HG02870 (cell line): ENCODE measurements at regions not wholly inside any gene's neighbourhood (a gene's known extent, or its start where the extent isn't known, plus 50 kb on each side); places are given as distances from the start of the nearest gene placed in this dataset.
A peak's percentile ranks its signal among the peaks of the same experiment; 100 is the strongest.

Experiments
- ATAC-seq: cut with Tn5 transposase; IDR thresholded peaks from one replicate; pipeline ENCODE4 v1.9.1; 2021; ENCODE audit warnings: mild to moderate bottlenecking, moderate library complexity; ENCODE audit not compliant: unreplicated experiment

- no peak for ATAC-seq
Observed at GRCh38 chrX:38856670-38857265, 55.5 kb downstream of the MID1IP1 start.

GRCh38 chrX:38857736-38858523 is 56.7 kb downstream of the MID1IP1 start:
- no peak for ATAC-seq

GRCh38 chrX:38859602-38860001 is 58.3 kb downstream of the MID1IP1 start:
- no peak for ATAC-seq

GRCh38 chrX:38860106-38861013 is 59.1 kb downstream of the MID1IP1 start:
- peak; percentile 54 for ATAC-seq

GRCh38 chrX:38861489-38861888 is 60.2 kb downstream of the MID1IP1 start:
- ATAC-seq = no peak

GRCh38 chrX:38862100-38862499 is 60.8 kb downstream of the MID1IP1 start:
- no peak for ATAC-seq

GRCh38 chrX:38864165-38864564 is 62.9 kb downstream of the MID1IP1 start:
- ATAC-seq = no peak

GRCh38 chrX:38868321-38868720 is 67.1 kb downstream of the MID1IP1 start:
- ATAC-seq = no peak

- ATAC-seq = no peak
Observed at GRCh38 chrX:38868941-38869401, 67.7 kb downstream of the MID1IP1 start.

- no peak for ATAC-seq
Observed at GRCh38 chrX:38870361-38870895, 69.2 kb downstream of the MID1IP1 start.

- ATAC-seq = no peak
Observed at GRCh38 chrX:38871129-38872029, 70.1 kb downstream of the MID1IP1 start.

- ATAC-seq = no peak
Observed at GRCh38 chrX:38877366-38877765, 76.1 kb downstream of the MID1IP1 start.

GRCh38 chrX:38878641-38879340 is 77.5 kb downstream of the MID1IP1 start:
- ATAC-seq = no peak

- ATAC-seq = peak; percentile 48
Observed at GRCh38 chrX:38879631-38880220, 78.5 kb downstream of the MID1IP1 start.

GRCh38 chrX:38880296-38880854 is 79.1 kb downstream of the MID1IP1 start:
- no peak for ATAC-seq

- no peak for ATAC-seq
Observed at GRCh38 chrX:38881066-38881465, 79.8 kb downstream of the MID1IP1 start.

GRCh38 chrX:38881727-38882126 is 80.5 kb downstream of the MID1IP1 start:
- ATAC-seq = no peak

- ATAC-seq = no peak
Observed at GRCh38 chrX:38882894-38883626, 81.8 kb downstream of the MID1IP1 start.
